NCI-H510A treated with DMSO at 0.1 percent for 48 hours (cell line): ENCODE measurements at regions not wholly inside any gene's neighbourhood (a gene's known extent, or its start where the extent isn't known, plus 50 kb on each side); places are given as distances from the start of the nearest gene placed in this dataset.
"Not testable (repeated sequence)": the region's sequence is repeated elsewhere in the genome, so short reads cannot be mapped to it uniquely, and the experiment has no call there.

Experiments
- DNase-seq: peaks from one replicate; lab custom pipeline; 2025; lab: John Stamatoyannopoulos, UW

- DNase-seq = no peak
Measured at GRCh38 chr11:92432515-92432914, 207.9 kb downstream of the FAT3 start.

GRCh38 chr11:92436034-92436920 lies 211.7 kb downstream of the FAT3 start:
- DNase-seq = no peak

GRCh38 chr11:92439133-92439532 lies 214.5 kb downstream of the FAT3 start:
- no peak for DNase-seq

GRCh38 chr11:92440701-92441442 lies 216.3 kb downstream of the FAT3 start:
- DNase-seq = no peak

- DNase-seq = no peak
Measured at GRCh38 chr11:92441443-92441726, 216.8 kb downstream of the FAT3 start.

- DNase-seq = no peak
Measured at GRCh38 chr11:92443199-92443598, 218.6 kb downstream of the FAT3 start.

DNA sequence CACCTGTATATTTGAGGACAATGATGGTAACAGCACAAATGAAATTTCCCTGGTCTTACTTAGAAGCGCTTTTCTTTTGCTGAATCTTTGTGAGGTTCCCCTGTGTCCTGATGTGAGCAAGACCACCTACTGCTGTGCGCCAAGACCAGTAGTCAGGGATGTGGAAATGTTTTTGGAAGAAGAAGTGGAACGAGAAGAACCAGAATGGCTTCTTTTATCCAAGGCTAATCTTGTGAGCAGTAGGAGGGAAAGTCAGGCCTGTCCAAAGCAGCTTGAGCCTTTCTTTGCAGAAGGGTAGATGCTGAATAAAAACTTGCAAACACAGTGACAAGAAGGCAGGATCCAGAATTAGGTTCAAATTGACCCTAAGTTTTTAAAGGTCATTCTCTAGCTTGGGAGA lies 223.0 kb downstream of the FAT3 start:
- DNase-seq = no peak

- no peak for DNase-seq
Measured at GRCh38 chr11:92449222-92449621, 224.6 kb downstream of the FAT3 start.

- no peak for DNase-seq
Measured at GRCh38 chr11:92449780-92450179, 225.2 kb downstream of the FAT3 start.

DNA sequence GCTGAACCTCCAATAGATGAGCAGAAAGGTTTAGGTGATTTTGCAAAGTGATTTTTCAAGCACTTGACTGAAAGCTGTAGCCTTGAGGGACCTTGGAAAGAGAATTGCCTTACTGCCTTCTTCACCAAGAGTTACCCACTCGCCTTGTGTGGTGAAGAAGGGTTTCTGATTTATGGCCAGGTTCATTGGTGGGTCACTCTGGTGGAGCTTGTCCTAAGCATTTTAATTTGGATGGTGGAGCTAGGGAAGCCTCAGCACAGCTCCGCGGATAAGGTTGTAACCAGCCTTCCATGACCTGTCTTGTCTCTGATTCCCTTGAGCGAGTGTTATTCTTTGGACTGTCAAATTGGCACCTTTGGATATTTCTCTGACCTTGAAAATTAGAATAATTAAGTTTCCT lies 226.4 kb downstream of the FAT3 start:
- DNase-seq = no peak

GRCh38 chr11:92453055-92453454 lies 228.4 kb downstream of the FAT3 start:
- DNase-seq = no peak

GRCh38 chr11:92455210-92455790 lies 230.7 kb downstream of the FAT3 start:
- peak; percentile 9 for DNase-seq

DNA sequence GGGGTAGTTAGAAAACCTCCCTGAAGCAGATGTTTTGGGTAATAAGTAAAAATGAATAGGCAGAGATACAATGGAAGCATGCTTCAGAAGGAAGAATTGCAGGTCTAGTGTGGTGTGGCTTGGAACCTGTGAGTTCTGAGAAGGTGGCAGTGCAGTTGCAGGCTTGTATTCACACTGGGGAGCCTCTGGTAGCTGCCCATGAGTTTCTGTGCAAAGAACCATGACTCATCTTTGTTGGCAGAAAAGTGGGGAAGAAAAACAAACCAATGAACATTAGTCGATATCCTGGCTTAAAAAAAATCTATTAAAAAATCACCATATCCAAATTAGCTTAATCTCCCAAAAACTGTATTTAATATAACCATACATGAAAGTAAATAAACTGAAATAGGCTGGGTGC lies 232.6 kb downstream of the FAT3 start:
- DNase-seq = no peak

DNA sequence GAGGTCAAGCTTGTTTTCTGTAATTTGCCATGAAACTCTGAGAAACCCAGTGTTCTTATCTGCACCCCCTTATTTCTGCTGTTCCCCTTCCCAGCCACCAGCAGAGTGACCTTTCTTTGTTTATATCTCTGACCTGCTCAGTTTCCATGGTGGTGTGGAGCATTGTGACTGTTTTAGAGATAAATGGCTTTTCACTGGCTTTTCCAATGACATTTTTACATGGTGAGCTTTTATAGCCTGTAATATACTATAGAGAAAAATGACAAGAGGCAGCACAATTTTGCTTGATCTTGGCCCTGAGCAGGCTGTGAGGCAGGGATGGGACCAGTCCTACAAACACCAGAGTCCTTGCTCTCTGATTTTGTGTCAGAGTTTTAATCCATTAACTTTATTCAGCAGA lies 233.9 kb downstream of the FAT3 start:
- DNase-seq = no peak

GRCh38 chr11:92460213-92460612 lies 235.6 kb downstream of the FAT3 start:
- no peak for DNase-seq

DNA sequence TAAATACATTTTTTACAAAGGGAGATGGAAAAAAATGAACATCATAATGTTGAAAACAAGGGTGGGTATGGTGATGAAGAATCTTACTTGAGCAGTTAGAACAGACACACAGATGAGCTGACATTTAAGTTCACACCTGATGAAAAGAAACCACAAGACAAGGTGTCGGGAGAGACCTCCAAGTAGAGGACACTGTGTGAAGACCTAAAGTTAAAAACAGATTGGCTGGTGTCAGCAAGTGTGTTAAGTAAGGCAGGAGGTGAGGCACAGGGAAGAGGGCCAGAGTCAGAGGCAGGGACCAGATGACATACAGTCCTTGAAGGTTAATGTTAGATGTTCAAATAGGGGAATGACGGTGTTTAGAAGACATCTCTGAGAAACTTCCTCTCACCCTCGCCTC lies 236.8 kb downstream of the FAT3 start:
- DNase-seq = no peak

- no peak for DNase-seq
Measured at GRCh38 chr11:92462821-92463220, 238.2 kb downstream of the FAT3 start.

DNA sequence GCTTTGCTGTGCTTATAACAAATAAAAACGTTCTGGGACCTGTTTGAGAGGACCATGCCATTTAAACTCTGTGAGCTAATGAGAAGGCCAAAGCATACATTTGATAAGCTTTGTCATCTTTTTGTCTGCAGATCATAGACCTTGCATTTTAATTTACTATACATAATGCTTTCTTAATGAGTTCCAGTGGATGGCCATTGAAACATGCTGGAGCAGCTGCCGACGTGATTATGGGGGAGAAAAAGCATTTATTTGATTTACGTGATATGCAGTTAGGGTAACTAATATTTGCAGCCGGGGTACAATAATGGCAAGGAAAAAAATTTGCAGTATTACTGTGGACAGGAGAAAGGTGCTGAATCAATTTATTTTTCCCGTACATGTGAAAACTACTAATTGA lies 240.2 kb downstream of the FAT3 start:
- DNase-seq = no peak

DNA sequence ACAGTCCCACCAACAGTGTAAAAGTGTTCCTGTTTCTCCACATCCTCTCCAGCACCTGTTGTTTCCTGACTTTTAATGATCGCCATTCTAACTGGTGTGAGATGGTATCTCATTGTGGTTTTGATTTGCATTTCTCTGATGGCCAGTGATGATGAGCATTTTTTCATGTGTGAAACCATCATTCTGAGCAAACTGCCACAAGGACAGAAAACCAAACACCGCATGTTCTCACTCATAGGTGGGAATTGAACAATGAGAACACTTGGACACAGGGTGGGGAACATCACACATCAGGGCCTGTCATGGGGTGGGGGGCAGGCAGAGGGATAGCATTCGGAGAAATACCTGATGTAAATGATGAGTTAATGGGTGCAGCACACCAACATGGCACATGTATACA lies 240.8 kb downstream of the FAT3 start:
- DNase-seq = not testable (repeated sequence)

- no peak for DNase-seq
Measured at GRCh38 chr11:92473736-92474135, 249.1 kb downstream of the FAT3 start.

GRCh38 chr11:92475316-92475715 lies 250.7 kb downstream of the FAT3 start:
- DNase-seq = no peak

DNA sequence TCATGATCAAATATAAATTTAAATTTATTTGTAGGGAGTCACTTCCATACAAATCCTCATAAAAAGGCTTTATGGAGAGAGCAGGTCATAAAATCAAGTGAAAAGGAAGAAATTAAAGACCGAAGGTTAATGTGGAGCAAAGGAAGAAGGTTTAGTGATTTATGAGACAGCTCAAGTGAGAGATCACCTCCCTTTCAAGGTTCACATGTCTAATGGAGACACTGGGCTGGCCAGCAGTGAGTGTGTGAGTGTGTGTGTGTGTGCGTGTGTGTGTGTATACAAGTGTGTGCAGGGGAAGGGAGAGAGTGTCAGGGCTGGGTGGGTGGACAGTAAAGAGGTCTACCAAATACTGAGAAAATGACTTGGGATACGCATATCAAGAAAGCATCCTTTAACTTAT lies 251.2 kb downstream of the FAT3 start:
- no peak for DNase-seq

DNA sequence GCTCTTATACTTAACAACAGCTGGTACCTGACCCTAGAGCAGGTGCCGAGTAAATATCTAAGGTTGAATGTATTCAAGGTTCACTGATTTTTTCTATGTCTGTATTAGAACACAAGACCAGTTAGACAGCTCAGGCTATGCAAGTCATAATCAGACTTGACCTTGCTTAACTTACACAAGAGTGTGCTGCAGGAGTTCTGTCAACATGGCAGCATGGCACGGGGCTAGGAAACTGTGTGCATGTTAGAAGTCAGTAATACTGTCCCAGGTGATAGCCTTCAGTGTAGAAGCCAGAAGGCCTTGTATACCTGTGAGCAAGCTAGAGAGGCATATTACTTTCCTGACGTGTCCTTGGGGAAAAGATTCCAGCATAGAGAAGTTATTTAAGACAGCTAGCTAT lies 253.1 kb downstream of the FAT3 start:
- DNase-seq = peak; percentile 88
